LNCAP (cell line): ENCODE measurements at regions not wholly inside any gene's neighbourhood (a gene's known extent, or its start where the extent isn't known, plus 50 kb on each side); places are given as distances from the start of the nearest gene placed in this dataset.

ENCODE experiments used
- CTCF ChIP-seq: fragments of 450-650 bp; IDR thresholded peaks from 2 replicates; pipeline ENCODE4 v1.5.1; 2017; ENCODE audit warnings: mild to moderate bottlenecking

- TF ChIP-seq CTCF: no peak
Measured at GRCh38 chr2:8281234-8281633, 400.6 kb upstream of the ID2 start.

GRCh38 chr2:8281950-8282857 is 399.7 kb upstream of the ID2 start:
- no peak for TF ChIP-seq CTCF

- TF ChIP-seq CTCF: no peak
Measured at GRCh38 chr2:8282858-8283252, 399.0 kb upstream of the ID2 start.

- no peak for TF ChIP-seq CTCF
Measured at GRCh38 chr2:8285081-8285480, 396.8 kb upstream of the ID2 start.

GRCh38 chr2:8285898-8286297 is 396.0 kb upstream of the ID2 start:
- no peak for TF ChIP-seq CTCF

GRCh38 chr2:8288206-8288605 is 393.6 kb upstream of the ID2 start:
- TF ChIP-seq CTCF: no peak

GRCh38 chr2:8289111-8289510 is 392.7 kb upstream of the ID2 start:
- TF ChIP-seq CTCF: no peak
